ENCODE measurements at regions not wholly inside any gene's neighbourhood (a gene's known extent, or its start where the extent isn't known, plus 50 kb on each side); places are given as distances from the start of the nearest gene placed in this dataset.
A peak's percentile ranks its signal among the peaks of the same experiment; 100 is the strongest.
"Not testable (repeated sequence)": the region's sequence is repeated elsewhere in the genome, so short reads cannot be mapped to it uniquely, and the experiment has no call there.

DNA sequence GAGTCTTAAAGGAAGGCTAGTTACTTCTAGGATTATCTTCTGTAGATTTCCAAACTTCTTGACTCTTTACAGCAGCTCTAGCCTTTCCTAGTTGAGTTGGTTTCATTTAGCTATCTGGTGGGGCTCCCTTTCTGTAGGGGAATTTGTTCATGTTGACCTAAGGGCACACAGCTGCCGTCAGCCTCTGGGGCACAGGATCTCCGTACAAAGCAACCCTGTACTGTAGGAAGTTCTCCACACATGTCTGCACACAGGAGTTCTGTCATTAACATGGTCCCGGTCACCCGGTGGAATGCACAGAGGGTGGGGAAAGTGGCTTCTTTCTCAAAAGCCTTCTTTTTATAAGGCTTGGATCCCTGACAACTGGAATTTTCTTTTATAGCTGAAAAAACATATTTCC, 88.7 kb upstream of the TNIK start:
- DNase-seq (ENCODE audit: low read depth) = no peak

DNA sequence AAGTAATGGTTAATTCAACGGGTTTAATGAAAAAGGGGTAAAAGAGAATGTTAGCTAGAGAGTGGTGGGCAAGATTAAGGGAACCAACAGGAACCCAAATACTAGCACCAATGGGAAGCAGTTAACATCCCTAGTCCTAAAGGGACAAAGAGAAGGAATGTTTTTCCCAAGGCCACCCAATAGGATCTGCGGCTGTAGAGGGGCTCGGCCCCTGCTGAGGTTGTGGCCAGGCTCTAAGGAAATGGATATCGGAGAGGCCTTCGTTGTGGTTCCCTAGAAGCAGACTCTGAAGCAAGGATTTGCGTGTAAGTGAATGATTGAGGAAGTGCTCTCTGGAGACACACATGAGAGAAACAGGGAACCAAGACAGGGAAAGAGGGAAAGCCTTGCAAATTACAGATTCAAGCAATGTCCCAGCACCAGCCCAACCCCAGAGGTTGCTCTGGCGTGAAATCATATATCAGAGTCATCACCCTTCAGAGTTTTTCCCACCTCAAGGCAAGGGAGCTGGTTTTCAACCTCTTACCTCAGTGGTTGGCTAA, 83.6 kb upstream of the TNIK start:
- DNase-seq (ENCODE audit: low read depth) = no peak

DNA sequence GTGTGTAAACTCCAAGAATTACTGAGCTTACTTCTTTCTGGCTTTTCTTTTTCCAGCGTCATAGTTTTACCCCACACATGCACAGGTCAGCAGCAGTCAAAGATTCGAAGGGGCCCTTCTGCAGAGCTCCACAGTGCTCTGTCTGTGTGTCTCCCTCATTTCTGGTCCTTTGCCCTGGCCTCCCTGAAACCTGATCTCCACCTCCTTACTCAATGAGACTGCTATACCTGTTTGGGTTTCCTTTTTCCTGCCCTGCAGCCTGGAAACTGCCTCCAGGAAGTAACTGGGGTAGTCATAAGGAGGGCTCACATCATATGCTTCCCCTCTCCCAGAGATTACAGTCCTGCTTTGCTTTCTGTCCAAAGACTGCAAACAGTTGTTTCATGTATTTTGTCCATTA, 82.8 kb upstream of the TNIK start:
- no peak for DNase-seq (ENCODE audit: low read depth)

DNA sequence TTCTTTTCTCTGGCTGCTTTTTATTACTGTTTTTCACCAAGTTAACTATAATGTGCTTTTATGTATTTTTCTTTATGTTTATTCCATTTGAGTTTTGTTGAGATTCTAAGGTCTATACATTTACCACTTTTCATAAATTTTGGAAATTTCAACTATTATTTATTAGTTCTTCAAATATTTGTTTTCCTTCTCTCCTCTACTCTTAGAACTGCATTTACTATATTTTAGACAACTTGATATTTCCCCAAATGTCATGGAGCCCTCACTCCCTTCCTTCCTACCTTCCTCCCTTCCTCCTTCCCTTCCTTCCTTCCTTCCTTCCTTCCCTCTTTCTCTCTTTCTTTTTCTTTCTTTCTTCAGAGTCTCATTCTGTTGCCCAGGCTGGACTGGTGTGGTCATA, 81.4 kb upstream of the TNIK start:
- DNase-seq (ENCODE audit: low read depth) = no peak

DNA sequence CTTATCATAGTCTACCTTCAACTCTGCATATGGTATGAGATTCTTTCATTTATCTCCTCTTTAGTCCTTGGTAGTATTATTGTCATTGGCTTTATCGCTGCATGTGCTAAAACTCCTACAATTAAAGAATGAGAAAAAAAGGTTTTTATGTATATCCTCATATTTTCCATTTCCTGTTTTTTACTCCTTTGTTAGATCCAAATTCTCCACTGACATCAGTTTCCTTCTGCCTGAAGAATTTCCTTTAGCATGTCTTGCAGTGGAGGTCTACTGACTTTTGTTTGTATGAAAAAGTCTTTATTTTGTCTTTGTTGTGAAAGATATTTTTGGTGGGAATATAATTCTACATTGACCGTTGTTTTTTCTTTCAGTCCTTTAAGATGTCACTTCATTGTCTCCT, 81.0 kb upstream of the TNIK start:
- no peak for DNase-seq (ENCODE audit: low read depth)

DNA sequence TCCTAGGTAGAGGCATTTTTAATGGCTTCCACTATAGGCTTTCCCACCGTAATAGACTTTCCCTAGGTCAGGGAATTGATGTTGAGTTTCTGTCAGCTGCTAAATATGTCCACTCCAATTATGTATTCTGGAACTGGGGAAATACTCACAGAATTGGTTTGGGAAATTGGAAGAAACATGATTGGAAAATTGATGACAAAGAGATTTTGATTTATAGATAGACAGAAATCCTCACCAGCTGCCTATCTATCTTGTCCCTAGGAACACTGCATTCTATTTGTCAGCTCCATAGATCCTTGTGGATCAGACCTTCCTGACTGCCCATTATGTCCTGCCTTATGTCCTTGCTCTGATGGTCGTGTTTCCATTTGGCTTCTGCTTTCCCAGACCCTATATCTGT, 75.6 kb upstream of the TNIK start:
- DNase-seq (ENCODE audit: low read depth) = no peak

DNA sequence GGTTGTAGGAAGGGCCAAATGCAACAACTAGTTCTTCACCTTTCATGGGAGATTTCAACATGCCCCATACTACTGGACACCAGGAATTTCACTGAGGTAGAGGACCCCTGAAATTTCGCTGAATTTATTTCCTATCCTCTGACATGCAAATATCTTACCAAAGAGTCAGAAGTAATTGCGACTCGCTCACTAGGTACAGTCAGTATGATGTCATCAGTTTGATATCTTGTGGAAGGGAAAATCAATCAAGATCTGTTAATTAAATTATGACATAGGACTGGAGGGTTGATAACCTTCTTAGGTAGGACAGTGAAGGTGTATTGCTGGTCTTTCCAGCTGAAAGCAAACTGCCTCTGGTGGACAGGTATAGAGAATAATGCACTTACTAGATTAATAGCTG, 74.9 kb upstream of the TNIK start:
- DNase-seq (ENCODE audit: low read depth) = no peak

DNA sequence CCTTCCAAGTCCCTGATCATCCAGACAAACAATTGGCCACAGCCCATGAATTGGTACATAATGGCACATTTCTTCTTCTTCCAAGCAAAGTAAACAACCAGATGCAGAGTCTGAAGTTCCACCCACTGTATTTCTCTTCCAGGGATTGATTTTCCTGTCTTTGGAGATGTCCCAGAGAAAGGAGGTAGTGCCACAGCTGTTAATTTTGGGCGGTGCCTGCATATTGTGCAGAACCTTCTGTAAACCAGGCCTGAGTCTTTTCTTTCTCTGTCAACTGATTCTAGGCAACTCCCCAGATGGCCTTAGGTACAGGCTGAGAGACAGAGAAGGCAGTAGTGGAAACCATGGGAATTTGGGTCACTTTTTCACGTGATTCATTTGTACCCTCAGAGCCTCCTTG, 73.5 kb upstream of the TNIK start:
- no peak for DNase-seq (ENCODE audit: low read depth)

DNA sequence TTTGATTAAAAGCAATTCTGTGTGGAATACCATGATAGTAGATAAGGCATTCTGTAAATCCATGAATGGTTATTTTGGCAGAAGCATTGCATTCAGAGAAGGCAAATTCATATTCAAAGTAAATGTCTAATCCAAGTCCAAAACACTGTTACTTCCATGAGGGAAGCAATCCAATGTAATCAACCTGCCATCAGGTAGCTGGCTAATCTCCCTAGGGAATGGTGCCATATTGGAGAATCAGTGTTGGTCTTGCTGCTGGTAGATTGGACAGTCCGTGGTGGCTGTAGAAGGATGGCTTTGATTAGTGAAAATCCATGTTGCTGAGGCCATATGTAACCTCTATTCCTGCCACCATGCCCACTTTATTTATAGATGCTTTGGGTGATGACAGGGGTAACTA, 72.1 kb upstream of the TNIK start:
- DNase-seq (ENCODE audit: low read depth) = no peak

DNA sequence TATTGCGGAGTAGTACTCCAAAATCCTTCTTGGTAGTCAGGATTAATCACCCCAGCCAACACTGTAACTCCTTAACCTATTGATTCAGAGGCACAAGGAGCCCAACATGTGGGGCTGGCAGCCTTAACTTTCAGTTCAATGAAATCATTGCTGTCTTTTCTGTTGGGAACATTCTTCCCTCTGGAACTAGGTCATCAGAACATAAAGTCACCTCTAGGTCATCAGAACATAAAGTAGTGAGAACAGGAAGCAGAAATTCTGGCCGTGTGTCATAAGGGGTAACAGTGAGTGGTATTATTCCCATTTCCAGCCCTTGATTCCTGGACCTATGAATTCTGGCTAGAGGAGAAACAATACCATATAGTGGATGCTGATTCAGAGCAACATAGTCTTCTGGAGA, 71.5 kb upstream of the TNIK start:
- no peak for DNase-seq (ENCODE audit: low read depth)

DNA sequence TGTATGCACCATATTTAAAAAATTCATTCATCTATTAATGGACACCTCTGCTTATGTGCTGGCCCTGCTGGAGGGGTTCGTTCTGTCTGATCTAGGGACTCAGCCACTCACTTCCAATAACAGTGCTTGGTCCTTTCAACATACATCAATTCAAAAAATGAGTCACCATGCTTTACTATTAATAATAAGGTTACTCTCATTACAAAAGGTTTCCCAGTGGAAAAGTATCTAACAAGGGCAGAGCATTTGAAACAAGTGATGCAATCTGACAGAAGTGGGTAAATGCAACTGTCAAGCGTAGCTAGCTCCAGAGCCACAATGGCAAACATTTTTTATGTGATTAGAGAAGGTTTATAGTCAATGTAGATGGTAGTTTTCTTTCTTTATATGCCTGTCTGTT, 67.9 kb upstream of the TNIK start:
- no peak for DNase-seq (ENCODE audit: low read depth)

DNA sequence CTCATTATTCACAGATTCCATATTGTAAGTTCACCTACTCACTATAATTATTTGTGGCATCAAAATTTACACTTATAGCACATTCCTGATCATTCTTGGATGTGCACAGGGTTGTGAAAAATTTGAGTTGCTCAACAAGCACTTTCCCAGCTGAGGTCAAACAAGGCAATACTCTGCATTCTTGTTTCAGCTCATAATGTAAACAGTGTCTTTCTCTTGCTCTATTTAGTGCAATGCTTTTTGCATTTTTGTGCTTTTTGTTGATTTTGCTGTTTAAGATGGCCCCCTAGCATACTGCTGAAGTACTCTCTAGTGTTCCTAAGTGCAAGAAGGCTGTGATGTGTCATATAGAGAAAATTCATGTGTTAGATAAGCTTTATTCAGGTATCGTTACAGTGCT, 66.7 kb upstream of the TNIK start:
- peak; percentile 56 for DNase-seq (ENCODE audit: low read depth)

DNA sequence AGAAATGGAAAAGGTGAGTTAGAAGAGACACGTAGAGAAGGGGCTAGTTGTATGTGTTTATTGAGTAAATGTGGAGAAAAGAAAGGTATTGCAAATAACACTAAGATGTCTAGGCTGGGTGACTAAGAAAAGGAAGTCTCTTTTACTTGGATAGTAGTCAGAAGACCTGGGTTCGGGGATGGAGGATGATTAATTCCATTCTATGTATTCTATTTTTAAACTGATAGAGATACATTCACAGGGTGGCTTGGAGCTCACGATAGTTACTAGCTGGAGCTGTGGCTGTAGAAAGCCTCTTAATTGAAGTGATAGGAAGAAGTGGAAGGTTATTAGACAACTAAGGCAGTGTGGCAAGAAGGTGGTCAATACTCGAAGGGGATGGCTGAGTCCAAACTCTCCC, 65.9 kb upstream of the TNIK start:
- DNase-seq (ENCODE audit: low read depth) = no peak

DNA sequence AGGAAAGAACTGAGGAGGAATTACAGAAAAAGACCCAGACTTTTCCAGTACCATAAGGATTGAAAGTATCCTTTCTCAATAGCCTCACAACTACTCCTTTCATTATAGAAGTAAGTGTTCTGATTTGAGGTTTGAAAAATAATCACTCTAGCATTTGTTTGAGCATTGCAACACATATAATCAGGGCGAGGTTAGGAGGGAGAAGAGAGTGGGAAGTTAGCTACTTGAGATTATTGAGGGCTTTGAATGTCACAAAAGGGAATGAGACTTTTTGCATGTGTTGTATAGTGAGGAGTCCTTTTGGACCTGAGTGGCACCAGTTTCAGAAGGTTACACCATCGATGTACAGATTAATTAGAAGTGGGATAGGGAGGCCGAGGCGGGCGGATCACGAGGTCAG, 65.2 kb upstream of the TNIK start:
- DNase-seq (ENCODE audit: low read depth) = no peak

DNA sequence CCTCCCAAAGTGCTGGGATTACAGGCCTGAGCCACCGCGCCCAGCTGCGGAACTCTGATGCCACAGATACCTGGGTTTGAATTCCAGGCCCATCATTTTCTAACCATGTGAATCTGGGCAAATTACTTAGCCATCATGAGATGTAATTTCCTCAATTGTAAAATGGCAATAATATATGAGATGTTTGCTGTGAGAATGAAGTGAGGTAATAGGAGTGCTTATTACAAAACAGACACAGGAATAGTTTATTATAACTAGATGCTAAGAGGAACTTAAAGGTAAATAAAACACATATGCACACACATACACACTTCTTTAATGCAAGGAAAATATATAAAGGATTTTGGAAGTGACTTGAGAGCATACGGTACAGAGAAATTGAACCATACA, 64.7 kb upstream of the TNIK start:
- DNase-seq (ENCODE audit: low read depth) = no peak

DNA sequence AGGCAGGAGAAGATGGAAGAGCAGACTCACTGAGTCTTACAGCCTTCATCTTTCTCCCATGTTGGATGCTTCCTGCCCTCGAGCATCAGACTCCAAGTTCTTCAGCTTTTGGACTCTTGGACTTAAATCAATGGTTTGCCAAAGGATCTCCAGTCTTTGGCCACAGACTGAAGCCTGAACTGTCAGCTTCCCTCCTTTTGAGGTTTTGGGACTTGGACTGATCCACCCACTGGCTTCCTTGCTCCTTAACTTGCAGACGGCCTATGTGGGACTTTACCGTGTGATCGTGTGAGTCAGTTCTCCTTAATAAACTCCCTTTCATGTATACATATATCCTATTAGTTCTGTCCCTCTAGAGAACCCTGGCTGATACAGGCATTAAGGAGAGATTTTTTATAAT, 62.4 kb upstream of the TNIK start:
- DNase-seq (ENCODE audit: low read depth) = no peak

DNA sequence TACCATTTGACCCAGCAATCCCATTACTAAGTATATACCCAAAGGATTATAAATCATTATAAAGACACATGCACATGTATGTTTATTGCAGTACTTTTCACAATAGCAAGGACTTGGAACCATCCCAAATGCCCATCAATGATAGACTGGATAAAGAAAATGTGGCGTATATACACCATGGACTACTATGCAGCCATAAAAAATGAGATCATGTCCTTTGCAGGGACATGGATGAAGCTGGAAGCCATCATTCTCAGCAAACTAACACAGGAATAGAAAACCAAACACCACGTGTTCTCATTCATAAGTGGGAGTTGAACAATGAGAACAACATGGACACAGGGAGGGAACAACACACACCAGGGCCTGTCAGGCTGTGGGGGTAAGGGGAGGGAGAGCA, 59.2 kb upstream of the TNIK start:
- DNase-seq (ENCODE audit: low read depth) = not testable (repeated sequence)

DNA sequence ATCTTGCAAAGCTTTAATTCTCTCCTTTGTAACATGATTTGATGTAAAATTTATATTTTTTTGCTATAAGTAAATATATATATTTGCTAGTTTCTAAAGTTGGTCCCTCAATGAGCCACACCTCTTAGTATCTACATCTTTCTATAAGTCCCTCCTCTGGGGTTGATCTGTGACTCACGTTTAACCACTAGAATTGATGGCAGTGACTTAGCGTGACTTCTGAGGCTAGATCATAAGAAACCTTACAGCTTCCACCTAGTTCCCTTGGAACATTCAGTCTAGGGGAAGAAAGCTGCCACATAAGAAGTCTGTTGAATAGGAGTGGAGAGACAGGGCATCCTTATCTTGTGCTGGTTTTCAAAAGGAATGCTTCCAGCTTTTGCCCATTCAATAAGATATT, 56.6 kb upstream of the TNIK start:
- no peak for DNase-seq (ENCODE audit: low read depth)

DNA sequence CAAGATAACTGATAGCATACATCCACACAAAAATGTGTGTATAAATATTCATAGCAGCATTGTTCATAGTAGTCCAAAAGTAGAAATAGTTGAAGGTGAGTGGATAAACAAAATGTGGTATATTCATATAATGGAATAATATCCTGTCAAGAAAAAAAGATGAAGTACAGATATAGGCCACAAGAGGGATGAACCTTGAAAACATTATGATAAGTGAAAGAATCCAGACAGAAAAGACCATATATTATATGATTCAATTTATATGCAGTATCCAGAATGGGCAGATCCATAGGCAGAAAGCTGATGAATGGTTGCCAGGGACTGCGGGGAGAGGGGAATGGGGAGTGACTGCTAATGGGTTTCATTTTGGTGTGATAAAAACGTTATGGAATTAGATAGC, 54.3 kb upstream of the TNIK start:
- no peak for DNase-seq (ENCODE audit: low read depth)

DNA sequence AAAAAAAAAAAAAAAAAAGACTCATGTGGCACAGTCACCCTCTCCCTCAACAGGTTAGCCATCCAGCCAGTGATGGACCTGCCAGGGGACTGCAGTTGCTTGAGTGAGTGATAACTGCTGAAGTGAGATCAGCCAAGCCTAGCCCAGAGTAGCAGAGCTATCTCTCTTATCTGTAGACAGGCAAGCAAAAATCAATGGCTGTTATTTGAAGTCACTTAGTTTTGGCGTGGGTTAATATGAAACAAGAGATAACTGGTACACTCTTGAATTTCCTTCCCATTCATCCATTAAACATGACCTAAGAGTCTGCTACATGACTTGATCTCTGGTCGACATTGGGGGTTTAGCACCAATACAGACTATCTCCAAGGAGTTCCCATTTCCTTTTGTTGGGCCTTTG, 51.2 kb upstream of the TNIK start:
- DNase-seq (ENCODE audit: low read depth) = no peak

Measured in non-pigmented ciliary epithelial cell (primary cell).